Erythroblast (primary cell): ENCODE measurements at regions not wholly inside any gene's neighbourhood (a gene's known extent, or its start where the extent isn't known, plus 50 kb on each side); places are given as distances from the start of the nearest gene placed in this dataset.

ENCODE experiments used
- GATA1 ChIP-seq: IDR thresholded peaks from 2 replicates; pipeline ENCODE4 v1.6.1; 2011; ENCODE audit warnings: low read depth, mild to moderate bottlenecking, control low read depth, low read length, moderate library complexity
- POLR2A ChIP-seq: IDR thresholded peaks from 2 replicates; pipeline ENCODE4 v1.6.1; 2011; ENCODE audit warnings: mild to moderate bottlenecking, low read length

GRCh38 chr1:91141858-91142257, 120.0 kb upstream of the ZNF644 start:
- TF ChIP-seq POLR2A: no peak
- TF ChIP-seq GATA1: no peak
